NCI-H187 (cell line): ENCODE measurements at regions not wholly inside any gene's neighbourhood (a gene's known extent, or its start where the extent isn't known, plus 50 kb on each side); places are given as distances from the start of the nearest gene placed in this dataset.

Experiments
- DNase-seq, 2 experiments: peaks; one replicate each; lab custom pipeline; 2025; lab: John Stamatoyannopoulos, UW

- DNase-seq: no peak
Observed at GRCh38 chr5:23579566-23579965, 72.2 kb downstream of the PRDM9 start.

- no peak for DNase-seq
Observed at GRCh38 chr5:23583081-23583480, 75.7 kb downstream of the PRDM9 start.

GRCh38 chr5:23588841-23589326, 81.5 kb downstream of the PRDM9 start:
- DNase-seq: no peak

GRCh38 chr5:23591250-23591649, 83.8 kb downstream of the PRDM9 start:
- no peak for DNase-seq

- DNase-seq: no peak
Observed at GRCh38 chr5:23606927-23607326, 99.5 kb downstream of the PRDM9 start.

- DNase-seq: no peak
Observed at GRCh38 chr5:23612701-23613100, 105.3 kb downstream of the PRDM9 start.

GRCh38 chr5:23613566-23613965, 106.2 kb downstream of the PRDM9 start:
- DNase-seq: no peak

GRCh38 chr5:23614422-23614821, 107.0 kb downstream of the PRDM9 start:
- no peak for DNase-seq

GRCh38 chr5:23626961-23627360, 119.6 kb downstream of the PRDM9 start:
- DNase-seq: no peak

- DNase-seq: no peak
Observed at GRCh38 chr5:23627976-23628375, 120.6 kb downstream of the PRDM9 start.

GRCh38 chr5:23629396-23629795, 122.0 kb downstream of the PRDM9 start:
- DNase-seq: no peak

- no peak for DNase-seq
Observed at GRCh38 chr5:23631302-23632045, 124.1 kb downstream of the PRDM9 start.

GRCh38 chr5:23635938-23636337, 128.5 kb downstream of the PRDM9 start:
- DNase-seq: no peak

GRCh38 chr5:23639326-23639725, 131.9 kb downstream of the PRDM9 start:
- DNase-seq: no peak

GRCh38 chr5:23648656-23649055, 141.2 kb downstream of the PRDM9 start:
- DNase-seq: no peak

- no peak for DNase-seq
Observed at GRCh38 chr5:23649594-23649993, 142.2 kb downstream of the PRDM9 start.

GRCh38 chr5:23655674-23656073, 148.3 kb downstream of the PRDM9 start:
- DNase-seq: no peak

- DNase-seq: no peak
Observed at GRCh38 chr5:23675456-23675855, 168.0 kb downstream of the PRDM9 start.

GRCh38 chr5:23677996-23678395, 170.6 kb downstream of the PRDM9 start:
- DNase-seq: no peak

GRCh38 chr5:23684103-23684502, 176.7 kb downstream of the PRDM9 start:
- DNase-seq: no peak

GRCh38 chr5:23703940-23704855, 196.8 kb downstream of the PRDM9 start:
- no peak for DNase-seq

- no peak for DNase-seq
Observed at GRCh38 chr5:23717486-23717885, 210.1 kb downstream of the PRDM9 start.

- DNase-seq: no peak
Observed at GRCh38 chr5:23718564-23718963, 211.2 kb downstream of the PRDM9 start.
